ENCODE measurements at regions not wholly inside any gene's neighbourhood (a gene's known extent, or its start where the extent isn't known, plus 50 kb on each side); places are given as distances from the start of the nearest gene placed in this dataset.

DNA sequence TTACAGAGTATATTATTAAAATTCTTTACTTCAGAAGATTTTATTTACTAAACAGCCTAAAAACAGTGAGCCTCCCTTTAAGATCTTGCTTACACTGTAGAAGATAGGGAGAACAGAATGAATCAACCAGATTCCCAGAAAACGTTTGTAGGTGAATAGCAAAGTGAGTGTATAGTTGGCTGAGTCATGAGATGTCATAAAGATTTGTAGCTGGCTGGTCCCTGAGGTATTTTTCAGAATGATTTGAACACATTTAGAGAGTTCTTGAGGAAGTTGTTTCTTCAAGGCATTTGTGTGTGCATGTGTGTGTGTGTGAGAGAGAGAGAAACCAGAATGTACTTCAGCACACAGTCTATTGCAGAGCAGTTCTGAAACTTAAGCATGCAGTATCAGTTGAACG is 159.4 kb upstream of the PRR16 start:
- no peaks in the 10 kb centered on the region for H3K27me3 ChIP-seq (ENCODE audit: control insufficient read depth in 2 of 2, insufficient read depth in 2 of 2, low read length in 2 of 2)
- TF ChIP-seq MEIS2 (IDR thresholded peaks at IDR 0.05; ENCODE audit: partially characterized antibody) (peak; percentile 63), FOSL1 (tag; conservative IDR thresholded peaks at IDR 0.05) (peak; percentile 56; the same call in 1 of the 2 replicates)
- TF ChIP-seq, protein P1, sequence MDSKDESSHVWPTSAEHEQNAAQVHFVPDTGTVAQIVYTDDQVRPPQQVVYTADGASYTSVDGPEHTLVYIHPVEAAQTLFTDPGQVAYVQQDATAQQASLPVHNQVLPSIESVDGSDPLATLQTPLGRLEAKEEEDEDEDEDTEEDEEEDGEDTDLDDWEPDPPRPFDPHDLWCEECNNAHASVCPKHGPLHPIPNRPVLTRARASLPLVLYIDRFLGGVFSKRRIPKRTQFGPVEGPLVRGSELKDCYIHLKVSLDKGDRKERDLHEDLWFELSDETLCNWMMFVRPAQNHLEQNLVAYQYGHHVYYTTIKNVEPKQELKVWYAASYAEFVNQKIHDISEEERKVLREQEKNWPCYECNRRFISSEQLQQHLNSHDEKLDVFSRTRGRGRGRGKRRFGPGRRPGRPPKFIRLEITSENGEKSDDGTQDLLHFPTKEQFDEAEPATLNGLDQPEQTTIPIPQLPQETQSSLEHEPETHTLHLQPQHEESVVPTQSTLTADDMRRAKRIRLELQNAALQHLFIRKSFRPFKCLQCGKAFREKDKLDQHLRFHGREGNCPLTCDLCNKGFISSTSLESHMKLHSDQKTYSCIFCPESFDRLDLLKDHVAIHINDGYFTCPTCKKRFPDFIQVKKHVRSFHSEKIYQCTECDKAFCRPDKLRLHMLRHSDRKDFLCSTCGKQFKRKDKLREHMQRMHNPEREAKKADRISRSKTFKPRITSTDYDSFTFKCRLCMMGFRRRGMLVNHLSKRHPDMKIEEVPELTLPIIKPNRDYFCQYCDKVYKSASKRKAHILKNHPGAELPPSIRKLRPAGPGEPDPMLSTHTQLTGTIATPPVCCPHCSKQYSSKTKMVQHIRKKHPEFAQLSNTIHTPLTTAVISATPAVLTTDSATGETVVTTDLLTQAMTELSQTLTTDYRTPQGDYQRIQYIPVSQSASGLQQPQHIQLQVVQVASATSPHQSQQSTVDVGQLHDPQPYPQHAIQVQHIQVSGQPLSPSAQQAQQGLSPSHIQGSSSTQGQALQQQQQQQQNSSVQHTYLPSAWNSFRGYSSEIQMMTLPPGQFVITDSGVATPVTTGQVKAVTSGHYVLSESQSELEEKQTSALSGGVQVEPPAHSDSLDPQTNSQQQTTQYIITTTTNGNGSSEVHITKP (IDR thresholded peaks at IDR 0.05; ENCODE audit: partially characterized antibody) = no peak
- H3K4me3 ChIP-seq = no peak overlapping the region
- in situ Hi-C loops (cut with MboI) (no loop called here), intact Hi-C loops (cut with micrococcal nuclease) (no loop called here)
- no peaks in the 10 kb centered on the region for H4K20me1 ChIP-seq (replicated peaks; ENCODE audit: control insufficient read depth, insufficient read depth, low read length)
- H2AFZ ChIP-seq (ENCODE audit: low read depth, low read length) = no peak overlapping the region
- no peaks in the 10 kb centered on the region for H3K9me3 ChIP-seq (replicated peaks; ENCODE audit: control insufficient read depth, insufficient read depth, low read depth, low read length)
- H3K36me3 ChIP-seq (ENCODE audit: control insufficient read depth, insufficient read depth, low read length) = no peaks in the 10 kb centered on the region
- no TSS peak for BruUV-seq (replicated peaks)
- peak in 1 of 4 experiments; percentile 2 for DNase-seq (ENCODE audit: extremely low read depth in 1 of 4, low spot score in 3 of 4)
- no peak overlapping the region for H3K27ac ChIP-seq (ENCODE audit: extremely low read depth, low read depth, low read length)
- no peaks in the 10 kb centered on the region for H3K4me1 ChIP-seq (replicated peaks in 1 of 2; ENCODE audit: control insufficient read depth in 2 of 2, insufficient read depth in 2 of 2, low read length in 2 of 2)
- ChIA-PET CTCF (ENCODE audit: low intra/inter-chr PET ratio) (no interaction called here), POLR2A (no interaction called here)
- ATAC-seq = no peak
- no peak overlapping the region for H3K9ac ChIP-seq (ENCODE audit: insufficient read depth in 1 of 2, low read depth in 2 of 2, low read length in 2 of 2)
- no peaks in the 10 kb centered on the region for H3K9me1 ChIP-seq (ENCODE audit: control insufficient read depth, insufficient read depth, low read length)
- no peak overlapping the region for H3K4me2 ChIP-seq (ENCODE audit: insufficient read depth, low read length)
- no peak for FAIRE-seq
- WGBS (ENCODE audit: insufficient coverage, low coverage, missing lambda C conversion rate) = 4% methylated on average over 2 of the region's 2 CpGs
- H3K79me2 ChIP-seq (ENCODE audit: control insufficient read depth, insufficient read depth, low read length) = no peaks in the 10 kb centered on the region

Data from K562 (cell line).